B cell (primary cell): ENCODE measurements at regions not wholly inside any gene's neighbourhood (a gene's known extent, or its start where the extent isn't known, plus 50 kb on each side); places are given as distances from the start of the nearest gene placed in this dataset.
A peak's percentile ranks its signal among the peaks of the same experiment; 100 is the strongest.

Experiments used
- ATAC-seq: fragments of 200-7000 bp; cut with Tn5 transposase; one replicate; pipeline ENCODE4 v1.10.0; 2021; ENCODE audit warnings: low read depth, mild to moderate bottlenecking, moderate number of reproducible peaks, moderate library complexity
- CTCF ChIA-PET: fragments of 350-600 bp; sonication (Branson Sonifier 250); formaldehyde crosslinking; loops from one replicate; lab custom pipeline; 2021; ENCODE audit warnings: antibody characterized with exemption, inconsistent platforms; lab: Charles Lee
- POLR2A ChIA-PET: fragments of 350-600 bp; sonication (Branson Sonifier 250); formaldehyde crosslinking; loops from one replicate; lab custom pipeline; 2021; ENCODE audit warnings: antibody characterized with exemption; lab: Charles Lee
- DNase-seq: peaks from one replicate; pipeline ENCODE4 v3.0.0; 2013
- H2AFZ ChIP-seq: 2 replicates; pipeline ENCODE4 v1.6.1; 2012; ENCODE audit warnings: mild to moderate bottlenecking, low read depth, low read length; ENCODE audit not compliant: insufficient read depth, poor library complexity, severe bottlenecking
- H3K27ac ChIP-seq, 2 donors: 1 replicate in 1 of 2; 2 replicates in 1 of 2; pipeline ENCODE4 v1.5.1; 2012 to 2013; ENCODE audit warnings: low read length in 2 of 2, mild to moderate bottlenecking in 2 of 2, moderate library complexity in 1 of 2
- H3K27me3 ChIP-seq, 4 experiments: fragments of 200-600 bp in 1 of 4; sonication (generic) in 1 of 4; replicated peaks in 1 of 4; 1 replicate in 2 of 4; 2 replicates in 2 of 4; pipeline versions ENCODE4 v1.6.1 to v1.7.0; 2013 to 2016; ENCODE audit warnings: low read length in 3 of 4, mild to moderate bottlenecking in 2 of 4, mixed read lengths in 1 of 4, moderate library complexity in 1 of 4; ENCODE audit not compliant: insufficient read depth in 4 of 4, control insufficient read depth in 3 of 4; ENCODE audit errors: control extremely low read depth in 1 of 4
- H3K36me3 ChIP-seq, 2 experiments: replicated peaks in 1 of 2; 1 replicate in 1 of 2; 2 replicates in 1 of 2; pipeline versions ENCODE4 v1.6.1 to v1.7.1; 2013; ENCODE audit warnings: low read length in 1 of 2; ENCODE audit not compliant: insufficient read depth in 2 of 2, control insufficient read depth in 1 of 2; ENCODE audit errors: control extremely low read depth in 1 of 2, extremely low read depth in 1 of 2
- H3K4me1 ChIP-seq, 2 donors: fragments of 200-600 bp in 1 of 2; sonication (generic) in 1 of 2; 1 replicate in 1 of 2; 2 replicates in 1 of 2; pipeline versions ENCODE4 v1.5.1 to v1.6.1; 2013 to 2017; ENCODE audit warnings: low read length in 2 of 2; ENCODE audit not compliant: control insufficient read depth in 2 of 2, insufficient read depth in 2 of 2
- H3K4me2 ChIP-seq: replicated peaks from 2 replicates; pipeline ENCODE3; 2012; ENCODE audit warnings: mild to moderate bottlenecking, low read depth, low read length; ENCODE audit not compliant: poor library complexity, severe bottlenecking
- H3K4me3 ChIP-seq, 5 experiments: fragments of 200-600 bp in 1 of 5; sonication (generic) in 1 of 5; 1 replicate in 3 of 5; 2 replicates in 2 of 5; pipeline versions ENCODE4 v1.5.1 to v1.7.0; 2011 to 2016; ENCODE audit warnings: low read length in 4 of 5, mild to moderate bottlenecking in 4 of 5, low read depth in 2 of 5, control low read depth in 1 of 5, moderate library complexity in 1 of 5; ENCODE audit not compliant: insufficient read depth in 1 of 5; ENCODE audit errors: control extremely low read depth in 1 of 5, extremely low read depth in 1 of 5
- H3K79me2 ChIP-seq: fragments of 200-600 bp; sonication (generic); one replicate; pipeline ENCODE4 v1.6.0; 2016; ENCODE audit warnings: low read length; ENCODE audit not compliant: control insufficient read depth, insufficient read depth
- H3K9ac ChIP-seq: fragments of 200-600 bp; sonication (generic); 2 replicates; pipeline ENCODE4 v1.6.1; 2017; ENCODE audit warnings: mild to moderate bottlenecking, low read length, moderate library complexity
- H3K9me3 ChIP-seq, 3 donors: one replicate each; pipeline versions ENCODE4 v1.6.1 to v1.7.1; 2013; ENCODE audit warnings: low read length in 2 of 3; ENCODE audit not compliant: control insufficient read depth in 2 of 3, insufficient read depth in 1 of 3; ENCODE audit errors: control extremely low read depth in 1 of 3
- H4K20me1 ChIP-seq: 2 replicates; pipeline ENCODE4 v1.6.0; 2012; ENCODE audit warnings: mild to moderate bottlenecking, low read length; ENCODE audit not compliant: insufficient read depth, control insufficient read depth, poor library complexity, severe bottlenecking
- H3K27ac Mint-ChIP-seq: one replicate; pipeline ENCODE4 v1.8.0; 2021; ENCODE audit warnings: mixed read lengths
- H3K27me3 Mint-ChIP-seq: one replicate; pipeline ENCODE4 v1.8.0; 2021; ENCODE audit warnings: mixed read lengths
- H3K4me1 Mint-ChIP-seq: one replicate; pipeline ENCODE4 v1.8.0; 2021; ENCODE audit warnings: mixed read lengths
- H3K4me3 Mint-ChIP-seq: one replicate; pipeline ENCODE4 v1.8.0; 2021; ENCODE audit warnings: mixed read lengths
- H3K9me3 Mint-ChIP-seq: one replicate; pipeline ENCODE4 v1.8.0; 2022; ENCODE audit warnings: mixed read lengths; ENCODE audit not compliant: insufficient read depth
- CTCF ChIP-seq: fragments of 200-600 bp; IDR thresholded peaks from one replicate; pipeline ENCODE4 v1.8.0; 2022; ENCODE audit warnings: antibody characterized with exemption, mild to moderate bottlenecking
- EZH2 ChIP-seq: IDR thresholded peaks from 2 replicates; pipeline ENCODE4 v1.6.1; 2012; ENCODE audit warnings: borderline replicate concordance, low read depth, mild to moderate bottlenecking, moderate library complexity, low read length; ENCODE audit not compliant: insufficient read depth, poor library complexity, severe bottlenecking
- WGBS: methylation state at CpG from one replicate; pipeline ENCODE4 v1.1.5; 2013; ENCODE audit warnings: missing lambda C conversion rate; ENCODE audit not compliant: insufficient coverage; 5-methylcytosine and 5-hydroxymethylcytosine counted together
- intact Hi-C: fragments of 100-400 bp; cut with micrococcal nuclease; formaldehyde crosslinking; loops from one replicate; pipeline ENCODE4 v1.10.0; 2022

DNA sequence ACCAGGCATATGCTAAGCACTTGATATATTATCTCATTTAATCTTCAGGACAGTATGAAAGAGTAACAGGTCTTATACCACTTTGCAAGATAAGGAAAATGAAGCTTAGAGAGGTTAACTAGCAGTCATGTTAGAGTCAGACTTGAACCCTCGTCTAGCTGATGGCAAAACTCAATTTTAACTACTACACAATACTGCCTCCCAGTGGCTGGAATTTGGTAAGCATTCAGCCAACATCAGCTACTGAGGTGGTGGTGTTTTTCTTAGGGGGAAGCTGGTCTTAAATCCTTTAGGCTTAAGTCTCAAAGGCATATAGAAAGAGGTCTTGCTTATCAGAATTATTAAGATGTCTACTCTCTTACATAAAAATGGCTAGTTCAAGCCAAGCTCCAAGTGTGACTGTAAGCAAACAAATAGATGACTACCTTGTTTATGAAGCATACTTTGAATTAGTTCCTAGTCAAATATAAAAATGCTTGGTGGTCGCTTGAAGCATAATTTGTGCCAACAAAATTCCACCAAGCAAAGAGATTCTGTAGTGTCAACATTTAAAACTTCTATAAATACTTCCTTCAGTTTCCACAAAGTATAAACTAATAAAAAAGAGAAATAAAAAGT lies 325.4 kb upstream of the FIGN start:
- Histone ChIP-seq H3K9ac (no peak overlapping the region), H3K27ac (no peak overlapping the region), H3K4me2 (no peak overlapping the region), H3K9me3 (no peaks in the 10 kb centered on the region), H3K36me3 (no peaks in the 10 kb centered on the region), H3K27me3 (no peaks in the 10 kb centered on the region), H2AFZ (no peak overlapping the region), H3K4me1 (no peaks in the 10 kb centered on the region), H3K4me3 (no peak overlapping the region), H4K20me1 (no peaks in the 10 kb centered on the region), H3K79me2 (no peaks in the 10 kb centered on the region)
- Mint-ChIP-seq H3K4me3 (no peak overlapping the region), H3K27me3 (no peaks in the 10 kb centered on the region), H3K27ac (no peak overlapping the region), H3K4me1 (no peaks in the 10 kb centered on the region), H3K9me3 (no peaks in the 10 kb centered on the region)
- ATAC-seq = no peak
- DNase-seq = peak; percentile 18
- intact Hi-C loops = loop anchor here (10.0 kb wide), 2 partner anchors 716 to 866 kb away; no protein-coding TSS in a partner anchor
- TF ChIP-seq EZH2 (no peak), CTCF (no peak)
- ChIA-PET CTCF (interaction anchor here (1.0 kb wide), 3 partner anchors 879 to 903 kb away, joined by 3 to 5 read pairs (median 3); no protein-coding TSS in a partner anchor), POLR2A (no interaction called here)
- no CpG with 5 or more reads among the region's 2 CpGs for WGBS

DNA sequence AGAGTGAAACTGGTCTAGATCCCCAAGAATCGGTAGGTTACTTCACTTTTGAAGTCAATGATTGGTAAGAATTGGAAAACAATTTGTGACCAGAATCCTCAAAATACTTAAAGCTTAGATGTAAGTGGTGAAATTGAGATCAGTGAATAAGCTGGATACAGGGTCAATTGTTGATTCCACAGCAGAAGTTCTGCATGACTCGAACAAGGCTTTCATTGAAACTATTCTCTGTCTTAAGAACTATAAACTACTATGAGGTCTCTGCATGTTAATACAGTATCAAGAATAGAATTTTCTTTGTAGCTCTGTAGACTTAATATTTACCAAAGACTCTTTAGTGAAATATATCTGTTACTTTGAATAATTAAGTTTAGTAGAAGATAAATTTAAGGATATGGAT lies 324.2 kb upstream of the FIGN start:
- intact Hi-C loops = loop anchor here (10.0 kb wide), 2 partner anchors 715 to 865 kb away; no protein-coding TSS in a partner anchor

More for the DNA sequence above, 324.2 kb upstream of the FIGN start:
- DNase-seq (no peak), ATAC-seq (no peak)
- Histone ChIP-seq H3K4me2 (no peak overlapping the region), H3K4me1 (no peaks in the 10 kb centered on the region), H3K36me3 (no peaks in the 10 kb centered on the region), H4K20me1 (no peaks in the 10 kb centered on the region), H3K9me3 (no peaks in the 10 kb centered on the region), H2AFZ (no peak overlapping the region), H3K27ac (no peak overlapping the region), H3K27me3 (no peaks in the 10 kb centered on the region), H3K9ac (no peak overlapping the region), H3K4me3 (no peak overlapping the region), H3K79me2 (no peaks in the 10 kb centered on the region)
- CTCF ChIA-PET = no interaction called here
- Mint-ChIP-seq H3K27ac (no peak overlapping the region), H3K9me3 (no peaks in the 10 kb centered on the region), H3K4me1 (no peaks in the 10 kb centered on the region), H3K27me3 (no peaks in the 10 kb centered on the region), H3K4me3 (no peak overlapping the region)
- POLR2A ChIA-PET = no interaction called here
- no peak for TF ChIP-seq EZH2
- no peak for TF ChIP-seq CTCF
- WGBS = no CpG with 5 or more reads among the region's 2 CpGs
